DND-41 (cell line): ENCODE measurements at regions not wholly inside any gene's neighbourhood (a gene's known extent, or its start where the extent isn't known, plus 50 kb on each side); places are given as distances from the start of the nearest gene placed in this dataset.
"Not testable (repeated sequence)": the region's sequence is repeated elsewhere in the genome, so short reads cannot be mapped to it uniquely, and the experiment has no call there.

Experiments
- CTCF ChIP-seq: IDR thresholded peaks from 2 replicates; pipeline ENCODE4 v1.5.1; 2012; ENCODE audit warnings: borderline replicate concordance, low read length, moderate library complexity, mild to moderate bottlenecking; ENCODE audit not compliant: poor library complexity, severe bottlenecking; ENCODE audit errors: extremely low read depth
- EZH2 ChIP-seq: IDR thresholded peaks from 3 replicates; pipeline ENCODE4 v1.6.1; 2012; ENCODE audit warnings: borderline replicate concordance, low read depth, mild to moderate bottlenecking, moderate library complexity, low read length, inconsistent platforms; ENCODE audit not compliant: severe bottlenecking

DNA sequence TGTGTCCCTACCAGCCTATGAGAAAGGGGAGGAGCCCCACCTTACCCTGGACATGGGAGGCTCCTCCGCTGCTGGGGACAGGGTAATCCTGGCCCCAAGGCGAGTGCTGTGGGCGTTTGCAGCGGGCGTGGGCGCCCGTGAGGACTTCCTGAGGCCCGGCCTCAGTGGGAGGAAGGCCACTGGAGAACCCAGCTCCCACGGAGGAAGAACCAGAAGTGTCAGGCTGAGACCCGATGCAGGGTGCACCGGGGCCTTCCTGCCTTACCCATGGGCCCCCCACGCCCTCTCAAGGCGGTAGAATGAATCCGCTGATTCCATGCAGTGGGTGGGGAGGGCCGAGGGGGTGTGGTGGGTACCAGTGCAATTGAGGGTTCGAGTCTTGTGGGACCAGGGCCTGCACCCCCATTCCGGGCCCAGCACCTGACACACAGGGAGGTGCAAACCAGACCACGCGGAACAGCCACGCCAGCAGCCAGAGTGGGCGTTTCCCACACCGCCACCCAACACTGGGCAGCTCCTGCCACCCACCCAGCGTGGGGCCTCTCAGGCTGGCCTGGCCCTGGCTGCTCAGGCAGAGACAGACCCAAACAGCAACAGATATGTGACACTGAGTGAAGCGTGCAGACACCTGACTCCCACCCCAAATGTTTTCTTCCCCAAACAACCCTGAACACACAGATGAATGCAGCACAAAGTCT lies 5405.6 kb upstream of the TPTE start:
- not testable (repeated sequence) for TF ChIP-seq CTCF, EZH2
